Activated T-cell treated with anti-CD3 and anti-CD28 coated beads, Interleukin-2, amount 50 U/mL, for 24 hours (primary cell): ENCODE measurements at regions not wholly inside any gene's neighbourhood (a gene's known extent, or its start where the extent isn't known, plus 50 kb on each side); places are given as distances from the start of the nearest gene placed in this dataset.

Source experiments
- DNase-seq: peaks from one replicate; pipeline ENCODE4 v3.0.0-alpha.2; 2020
- H3K27ac Mint-ChIP-seq: 2 replicates; pipeline ENCODE4 v1.8.0; 2020; ENCODE audit warnings: mild to moderate bottlenecking, mixed read lengths
- H3K27me3 Mint-ChIP-seq: 2 replicates; pipeline ENCODE4 v1.8.0; 2020; ENCODE audit warnings: mixed read lengths
- H3K36me3 Mint-ChIP-seq: 2 replicates; pipeline ENCODE4 v1.8.0; 2020; ENCODE audit warnings: low read depth, mixed read lengths
- H3K4me1 Mint-ChIP-seq: 2 replicates; pipeline ENCODE4 v1.8.0; 2020; ENCODE audit warnings: low read depth, mixed read lengths
- H3K4me3 Mint-ChIP-seq: 2 replicates; pipeline ENCODE4 v1.8.0; 2020; ENCODE audit warnings: mild to moderate bottlenecking, moderate library complexity, mixed read lengths
- H3K9me3 Mint-ChIP-seq: 2 replicates; pipeline ENCODE4 v1.8.0; 2020; ENCODE audit warnings: mixed read lengths

- peaks cover 3% of the 10 kb centered on the region for H3K9me3 Mint-ChIP-seq
- H3K27ac Mint-ChIP-seq, result no peak overlapping the region
- no peaks in the 10 kb centered on the region for H3K4me1 Mint-ChIP-seq
- no peaks in the 10 kb centered on the region for H3K27me3 Mint-ChIP-seq
- no peak for DNase-seq
- no peak overlapping the region for H3K4me3 Mint-ChIP-seq
- no peaks in the 10 kb centered on the region for H3K36me3 Mint-ChIP-seq
Observed at GRCh38 chr3:157823050-157823449, 283.2 kb downstream of the SHOX2 start.

- Mint-ChIP-seq H3K4me3 (no peak overlapping the region), H3K9me3 (no peaks in the 10 kb centered on the region), H3K27ac (no peak overlapping the region), H3K4me1 (no peaks in the 10 kb centered on the region), H3K27me3 (no peaks in the 10 kb centered on the region), H3K36me3 (no peaks in the 10 kb centered on the region)
- no peak for DNase-seq
Observed at GRCh38 chr3:157820157-157820517, 286.1 kb downstream of the SHOX2 start.

- no peaks in the 10 kb centered on the region for H3K4me1 Mint-ChIP-seq
- no peak overlapping the region for H3K4me3 Mint-ChIP-seq
- H3K9me3 Mint-ChIP-seq, result no peaks in the 10 kb centered on the region
- DNase-seq, result no peak
- H3K27ac Mint-ChIP-seq, result no peak overlapping the region
- no peaks in the 10 kb centered on the region for H3K27me3 Mint-ChIP-seq
- H3K36me3 Mint-ChIP-seq, result no peaks in the 10 kb centered on the region
Observed at GRCh38 chr3:157819270-157820156, 286.7 kb downstream of the SHOX2 start.

- H3K9me3 Mint-ChIP-seq, result no peaks in the 10 kb centered on the region
Observed at GRCh38 chr3:157816896-157817295, 289.3 kb downstream of the SHOX2 start.

GRCh38 chr3:157816296-157816695 lies 289.9 kb downstream of the SHOX2 start:
- Mint-ChIP-seq H3K9me3 (no peaks in the 10 kb centered on the region), H3K27me3 (no peaks in the 10 kb centered on the region), H3K36me3 (no peaks in the 10 kb centered on the region), H3K27ac (no peak overlapping the region), H3K4me3 (no peak overlapping the region), H3K4me1 (no peaks in the 10 kb centered on the region)
- DNase-seq, result no peak

More at GRCh38 chr3:157816896-157817295, 289.3 kb downstream of the SHOX2 start:
- no peak for DNase-seq
- H3K4me3 Mint-ChIP-seq, result no peak overlapping the region
- no peaks in the 10 kb centered on the region for H3K27me3 Mint-ChIP-seq
- no peak overlapping the region for H3K27ac Mint-ChIP-seq
- H3K36me3 Mint-ChIP-seq, result no peaks in the 10 kb centered on the region
- no peaks in the 10 kb centered on the region for H3K4me1 Mint-ChIP-seq

GRCh38 chr3:157815739-157816138 lies 290.5 kb downstream of the SHOX2 start:
- DNase-seq, result no peak
- Mint-ChIP-seq H3K27ac (no peak overlapping the region), H3K27me3 (no peaks in the 10 kb centered on the region), H3K36me3 (no peaks in the 10 kb centered on the region), H3K4me3 (no peak overlapping the region), H3K9me3 (peaks cover 1% of the 10 kb centered on the region), H3K4me1 (no peaks in the 10 kb centered on the region)

- no peaks in the 10 kb centered on the region for H3K4me1 Mint-ChIP-seq
- H3K27me3 Mint-ChIP-seq, result no peaks in the 10 kb centered on the region
Observed at GRCh38 chr3:157810924-157811718, 295.1 kb downstream of the SHOX2 start.

GRCh38 chr3:157807280-157807679 lies 298.9 kb downstream of the SHOX2 start:
- Mint-ChIP-seq H3K36me3 (no peaks in the 10 kb centered on the region), H3K4me3 (no peak overlapping the region), H3K4me1 (no peaks in the 10 kb centered on the region), H3K9me3 (peaks cover 1% of the 10 kb centered on the region), H3K27ac (no peak overlapping the region), H3K27me3 (no peaks in the 10 kb centered on the region)
- no peak for DNase-seq

More at GRCh38 chr3:157810924-157811718, 295.1 kb downstream of the SHOX2 start:
- H3K27ac Mint-ChIP-seq, result no peak overlapping the region
- DNase-seq, result no peak
- H3K4me3 Mint-ChIP-seq, result no peak overlapping the region
- peaks cover 1% of the 10 kb centered on the region for H3K9me3 Mint-ChIP-seq
- no peaks in the 10 kb centered on the region for H3K36me3 Mint-ChIP-seq

GRCh38 chr3:157805538-157805937 lies 300.7 kb downstream of the SHOX2 start:
- no peaks in the 10 kb centered on the region for H3K36me3 Mint-ChIP-seq
- peaks cover 5% of the 10 kb centered on the region for H3K9me3 Mint-ChIP-seq
- no peaks in the 10 kb centered on the region for H3K27me3 Mint-ChIP-seq
- no peak overlapping the region for H3K4me3 Mint-ChIP-seq
- no peak overlapping the region for H3K27ac Mint-ChIP-seq
- no peak for DNase-seq
- no peaks in the 10 kb centered on the region for H3K4me1 Mint-ChIP-seq

- no peaks in the 10 kb centered on the region for H3K36me3 Mint-ChIP-seq
- peaks cover 2% of the 10 kb centered on the region for H3K9me3 Mint-ChIP-seq
- no peaks in the 10 kb centered on the region for H3K27me3 Mint-ChIP-seq
- DNase-seq, result no peak
- no peak overlapping the region for H3K27ac Mint-ChIP-seq
- no peaks in the 10 kb centered on the region for H3K4me1 Mint-ChIP-seq
- no peak overlapping the region for H3K4me3 Mint-ChIP-seq
Observed at GRCh38 chr3:157794771-157795170, 291.6 kb upstream of the VEPH1 start.

GRCh38 chr3:157793745-157794144 lies 290.5 kb upstream of the VEPH1 start:
- Mint-ChIP-seq H3K4me3 (no peak overlapping the region), H3K4me1 (no peaks in the 10 kb centered on the region), H3K36me3 (no peaks in the 10 kb centered on the region), H3K27me3 (no peaks in the 10 kb centered on the region), H3K27ac (no peak overlapping the region), H3K9me3 (no peaks in the 10 kb centered on the region)
- DNase-seq, result no peak

- Mint-ChIP-seq H3K9me3 (no peaks in the 10 kb centered on the region), H3K27ac (no peak overlapping the region), H3K4me3 (no peak overlapping the region), H3K27me3 (no peaks in the 10 kb centered on the region), H3K4me1 (no peaks in the 10 kb centered on the region), H3K36me3 (no peaks in the 10 kb centered on the region)
- DNase-seq, result no peak
Observed at GRCh38 chr3:157789162-157789561, 285.9 kb upstream of the VEPH1 start.

GRCh38 chr3:157786618-157787017 lies 283.4 kb upstream of the VEPH1 start:
- Mint-ChIP-seq H3K36me3 (no peaks in the 10 kb centered on the region), H3K4me1 (no peaks in the 10 kb centered on the region), H3K27me3 (no peaks in the 10 kb centered on the region), H3K27ac (no peak overlapping the region), H3K4me3 (no peak overlapping the region), H3K9me3 (peaks cover 3% of the 10 kb centered on the region)
- DNase-seq, result no peak

GRCh38 chr3:157786211-157786610 lies 283.0 kb upstream of the VEPH1 start:
- no peaks in the 10 kb centered on the region for H3K4me1 Mint-ChIP-seq

More at GRCh38 chr3:157786211-157786610, 283.0 kb upstream of the VEPH1 start:
- Mint-ChIP-seq H3K9me3 (peaks cover 3% of the 10 kb centered on the region), H3K36me3 (no peaks in the 10 kb centered on the region), H3K27me3 (no peaks in the 10 kb centered on the region), H3K4me3 (no peak overlapping the region), H3K27ac (no peak overlapping the region)
- no peak for DNase-seq
